M059J (cell line): ENCODE measurements at regions not wholly inside any gene's neighbourhood (a gene's known extent, or its start where the extent isn't known, plus 50 kb on each side); places are given as distances from the start of the nearest gene placed in this dataset.
"Not testable (repeated sequence)": the region's sequence is repeated elsewhere in the genome, so short reads cannot be mapped to it uniquely, and the experiment has no call there.

ENCODE experiments used
- DNase-seq: peaks from one replicate; pipeline ENCODE4 v3.0.0-alpha.2; 2012; ENCODE audit warnings: low read depth

- no peak for DNase-seq
These were observed 258.2 kb upstream of the POM121L12 start for GRCh38 chr7:52777051-52777822.

- no peak for DNase-seq
These were observed 259.6 kb upstream of the POM121L12 start for GRCh38 chr7:52775876-52776275.

- DNase-seq: no peak
These were observed 264.3 kb upstream of the POM121L12 start for GRCh38 chr7:52771177-52771576.

GRCh38 chr7:52764492-52765169 is 270.8 kb upstream of the POM121L12 start:
- no peak for DNase-seq

GRCh38 chr7:52758356-52758755 is 277.1 kb upstream of the POM121L12 start:
- DNase-seq: no peak

- no peak for DNase-seq
These were observed 281.6 kb upstream of the POM121L12 start for GRCh38 chr7:52753855-52754254.

GRCh38 chr7:52752891-52753290 is 282.5 kb upstream of the POM121L12 start:
- DNase-seq: no peak

- no peak for DNase-seq
These were observed 285.6 kb upstream of the POM121L12 start for GRCh38 chr7:52749880-52750279.

- DNase-seq: no peak
These were observed 287.6 kb upstream of the POM121L12 start for GRCh38 chr7:52747817-52748216.

- DNase-seq: no peak
These were observed 293.7 kb upstream of the POM121L12 start for GRCh38 chr7:52741670-52742290.

GRCh38 chr7:52735656-52736055 is 299.8 kb upstream of the POM121L12 start:
- no peak for DNase-seq

- DNase-seq: not testable (repeated sequence)
These were observed 306.8 kb upstream of the POM121L12 start for GRCh38 chr7:52728683-52729082.

GRCh38 chr7:52727632-52728031 is 307.8 kb upstream of the POM121L12 start:
- DNase-seq: no peak

- DNase-seq: no peak
These were observed 308.4 kb upstream of the POM121L12 start for GRCh38 chr7:52726986-52727385.

- no peak for DNase-seq
These were observed 308.9 kb upstream of the POM121L12 start for GRCh38 chr7:52726493-52726892.

- DNase-seq: no peak
These were observed 311.8 kb upstream of the POM121L12 start for GRCh38 chr7:52723606-52724005.

GRCh38 chr7:52720856-52721255 is 314.6 kb upstream of the POM121L12 start:
- DNase-seq: no peak

- no peak for DNase-seq
These were observed 315.8 kb upstream of the POM121L12 start for GRCh38 chr7:52719677-52720076.

- DNase-seq: no peak
These were observed 319.7 kb upstream of the POM121L12 start for GRCh38 chr7:52715701-52716100.

GRCh38 chr7:52712938-52713337 is 322.5 kb upstream of the POM121L12 start:
- no peak for DNase-seq

GRCh38 chr7:52711951-52712350 is 323.5 kb upstream of the POM121L12 start:
- DNase-seq: no peak

- no peak for DNase-seq
These were observed 326.6 kb upstream of the POM121L12 start for GRCh38 chr7:52708846-52709245.

GRCh38 chr7:52705768-52706167 is 329.7 kb upstream of the POM121L12 start:
- no peak for DNase-seq
